Nephron progenitor cell (in vitro differentiated cells): ENCODE measurements at regions not wholly inside any gene's neighbourhood (a gene's known extent, or its start where the extent isn't known, plus 50 kb on each side); places are given as distances from the start of the nearest gene placed in this dataset.

Experiments
- DNase-seq: peaks from one replicate; pipeline ENCODE4 v3.0.0; 2021
- H3K27ac Mint-ChIP-seq: 2 replicates; pipeline ENCODE4 v1.8.0; 2021; ENCODE audit warnings: mild to moderate bottlenecking, moderate library complexity, mixed read lengths
- H3K27me3 Mint-ChIP-seq: 2 replicates; pipeline ENCODE4 v1.8.0; 2021; ENCODE audit warnings: mild to moderate bottlenecking, low read depth, mixed read lengths; ENCODE audit not compliant: poor library complexity
- H3K36me3 Mint-ChIP-seq: 2 replicates; pipeline ENCODE4 v1.8.0; 2021; ENCODE audit warnings: low read depth, mixed read lengths
- H3K4me1 Mint-ChIP-seq: 2 replicates; pipeline ENCODE4 v1.8.0; 2021; ENCODE audit warnings: mixed read lengths
- H3K4me3 Mint-ChIP-seq: 2 replicates; pipeline ENCODE4 v1.8.0; 2021; ENCODE audit warnings: mild to moderate bottlenecking, moderate library complexity, mixed read lengths
- H3K9me3 Mint-ChIP-seq: 2 replicates; pipeline ENCODE4 v1.8.0; 2021; ENCODE audit warnings: mild to moderate bottlenecking, moderate library complexity, mixed read lengths
- CTCF ChIP-seq: fragments of 200-600 bp; sonication (generic); IDR thresholded peaks from 2 replicates; pipeline ENCODE4 v1.5.0; 2021; ENCODE audit warnings: antibody characterized with exemption

- Mint-ChIP-seq H3K4me3 (no peak overlapping the region), H3K36me3 (no peaks in the 10 kb centered on the region), H3K27me3 (no peaks in the 10 kb centered on the region), H3K27ac (no peak overlapping the region), H3K9me3 (no peaks in the 10 kb centered on the region), H3K4me1 (no peaks in the 10 kb centered on the region)
- DNase-seq: no peak
- no peak for TF ChIP-seq CTCF
Observed at GRCh38 chr4:181051931-181052330, 1191.3 kb upstream of the TENM3 start.

- Mint-ChIP-seq H3K9me3 (no peaks in the 10 kb centered on the region), H3K27me3 (no peaks in the 10 kb centered on the region), H3K36me3 (no peaks in the 10 kb centered on the region), H3K4me1 (peaks cover 4% of the 10 kb centered on the region), H3K4me3 (no peak overlapping the region), H3K27ac (no peak overlapping the region)
- no peak for TF ChIP-seq CTCF
- no peak for DNase-seq
Observed at GRCh38 chr4:181061787-181062186, 1181.4 kb upstream of the TENM3 start.

- H3K4me1 Mint-ChIP-seq: no peaks in the 10 kb centered on the region
- no peaks in the 10 kb centered on the region for H3K27me3 Mint-ChIP-seq
Observed at GRCh38 chr4:181063212-181063611, 1180.0 kb upstream of the TENM3 start.

GRCh38 chr4:181077341-181077740 lies 1165.9 kb upstream of the TENM3 start:
- H3K9me3 Mint-ChIP-seq: peaks cover 4% of the 10 kb centered on the region
- DNase-seq: no peak
- no peak overlapping the region for H3K27ac Mint-ChIP-seq
- no peak overlapping the region for H3K4me3 Mint-ChIP-seq
- no peaks in the 10 kb centered on the region for H3K27me3 Mint-ChIP-seq
- H3K36me3 Mint-ChIP-seq: no peaks in the 10 kb centered on the region
- TF ChIP-seq CTCF: no peak
- no peaks in the 10 kb centered on the region for H3K4me1 Mint-ChIP-seq

More at GRCh38 chr4:181063212-181063611, 1180.0 kb upstream of the TENM3 start:
- Mint-ChIP-seq H3K36me3 (no peaks in the 10 kb centered on the region), H3K9me3 (no peaks in the 10 kb centered on the region), H3K4me3 (no peak overlapping the region), H3K27ac (no peak overlapping the region)
- no peak for TF ChIP-seq CTCF
- no peak for DNase-seq

- no peak for TF ChIP-seq CTCF
- no peak for DNase-seq
- Mint-ChIP-seq H3K4me3 (no peak overlapping the region), H3K4me1 (no peaks in the 10 kb centered on the region), H3K9me3 (peaks cover 4% of the 10 kb centered on the region), H3K27me3 (no peaks in the 10 kb centered on the region), H3K27ac (no peak overlapping the region), H3K36me3 (no peaks in the 10 kb centered on the region)
Observed at GRCh38 chr4:181078196-181078595, 1165.0 kb upstream of the TENM3 start.

- H3K4me3 Mint-ChIP-seq: no peak overlapping the region
- H3K27me3 Mint-ChIP-seq: no peaks in the 10 kb centered on the region
- no peak overlapping the region for H3K27ac Mint-ChIP-seq
- no peaks in the 10 kb centered on the region for H3K4me1 Mint-ChIP-seq
- TF ChIP-seq CTCF: no peak
- no peaks in the 10 kb centered on the region for H3K9me3 Mint-ChIP-seq
- H3K36me3 Mint-ChIP-seq: no peaks in the 10 kb centered on the region
- DNase-seq: no peak
Observed at GRCh38 chr4:181083757-181084361, 1159.3 kb upstream of the TENM3 start.
